HEK293 (cell line): ENCODE measurements at regions not wholly inside any gene's neighbourhood (a gene's known extent, or its start where the extent isn't known, plus 50 kb on each side); places are given as distances from the start of the nearest gene placed in this dataset.

Experiments
- CTCF ChIA-PET: fragments of 350-600 bp; formaldehyde crosslinking; extraction: SDS; loops from one replicate; lab custom pipeline; 2021; ENCODE audit warnings: antibody characterized with exemption; lab: Yijun Ruan, JAX
- POLR2A ChIA-PET: fragments of 300-600 bp; formaldehyde crosslinking; extraction: SDS; loops from one replicate; lab custom pipeline; 2020; ENCODE audit warnings: antibody characterized with exemption, inconsistent platforms; lab: Yijun Ruan, JAX
- H3K27ac ChIP-seq: fragments of 200-500 bp; sonication (Bioruptor generic); 2 replicates; pipeline ENCODE4 v1.5.1; 2014; ENCODE audit warnings: low read depth, low read length, control low read depth, inconsistent platforms; ENCODE audit errors: extremely low read depth
- H3K36me3 ChIP-seq, 2 experiments: fragments of 200-500 bp in 1 of 2; sonication (Bioruptor generic) in 1 of 2; 1 replicate in 1 of 2; 2 replicates in 1 of 2; pipeline ENCODE4 v1.5.1; 2014 to 2017; ENCODE audit warnings: inconsistent platforms in 2 of 2, low read length in 2 of 2; ENCODE audit not compliant: control insufficient read depth in 2 of 2, insufficient read depth in 1 of 2
- H3K4me1 ChIP-seq: fragments of 200-500 bp; sonication (Bioruptor generic); 2 replicates; pipeline ENCODE4 v1.5.1; 2014; ENCODE audit warnings: mild to moderate bottlenecking, low read length, inconsistent platforms; ENCODE audit not compliant: control insufficient read depth, insufficient read depth
- H3K4me3 ChIP-seq: 2 replicates; pipeline ENCODE4 v1.5.1; 2011; ENCODE audit warnings: low read depth, mild to moderate bottlenecking, control low read depth, low read length, moderate library complexity
- H3K9me3 ChIP-seq: fragments of 200-500 bp; sonication (Bioruptor generic); 2 replicates; pipeline ENCODE4 v1.5.1; 2014; ENCODE audit warnings: low read depth, low read length, inconsistent platforms; ENCODE audit not compliant: control insufficient read depth, insufficient read depth
- FEZF1 ChIP-seq: fragments of 450-650 bp; formaldehyde crosslinking; IDR thresholded peaks from 2 replicates; pipeline ENCODE4 v1.5.1; 2016; ENCODE audit warnings: missing biosample characterization, missing genetic modification characterization
- GLIS1 ChIP-seq: fragments of 450-650 bp; formaldehyde crosslinking; IDR thresholded peaks from 2 replicates; pipeline ENCODE4 v1.5.1; 2016; ENCODE audit warnings: missing biosample characterization, missing genetic modification characterization
- GLIS2 ChIP-seq: fragments of 450-650 bp; formaldehyde crosslinking; IDR thresholded peaks from 2 replicates; pipeline ENCODE4 v1.5.1; 2016; ENCODE audit warnings: missing biosample characterization, missing genetic modification characterization
- KLF9 ChIP-seq: fragments of 450-650 bp; formaldehyde crosslinking; IDR thresholded peaks from 2 replicates; pipeline ENCODE4 v1.5.1; 2016; ENCODE audit warnings: missing biosample characterization, missing genetic modification characterization, low read depth
- SALL2 ChIP-seq: fragments of 450-650 bp; formaldehyde crosslinking; IDR thresholded peaks from 2 replicates; pipeline ENCODE4 v1.5.0; 2017; ENCODE audit warnings: missing biosample characterization, mild to moderate bottlenecking, missing genetic modification characterization, borderline replicate concordance
- ZBTB21 ChIP-seq: fragments of 450-650 bp; formaldehyde crosslinking; IDR thresholded peaks from 2 replicates; pipeline ENCODE4 v1.5.1; 2017; ENCODE audit warnings: missing biosample characterization, missing genetic modification characterization
- ZBTB8A ChIP-seq: fragments of 450-650 bp; formaldehyde crosslinking; IDR thresholded peaks from 2 replicates; pipeline ENCODE4 v1.5.1; 2016; ENCODE audit warnings: missing biosample characterization, missing genetic modification characterization
- ZFP69B ChIP-seq: fragments of 450-650 bp; formaldehyde crosslinking; IDR thresholded peaks from 2 replicates; pipeline ENCODE4 v1.5.1; 2016; ENCODE audit warnings: missing biosample characterization, missing genetic modification characterization
- ZNF10 ChIP-seq: fragments of 450-650 bp; formaldehyde crosslinking; IDR thresholded peaks from 2 replicates; pipeline ENCODE4 v1.5.1; 2017; ENCODE audit warnings: missing biosample characterization, missing genetic modification characterization
- ZNF404 ChIP-seq: fragments of 450-650 bp; formaldehyde crosslinking; IDR thresholded peaks from 2 replicates; pipeline ENCODE4 v1.5.1; 2017; ENCODE audit warnings: missing biosample characterization, missing genetic modification characterization
- ZNF660 ChIP-seq: fragments of 450-650 bp; IDR thresholded peaks from 2 replicates; pipeline ENCODE4 v1.5.1; 2018; ENCODE audit warnings: missing biosample characterization, mild to moderate bottlenecking, missing genetic modification characterization
- ZNF677 ChIP-seq: fragments of 450-650 bp; IDR thresholded peaks from 2 replicates; pipeline ENCODE4 v1.5.0; 2018; ENCODE audit warnings: missing biosample characterization, mild to moderate bottlenecking, missing genetic modification characterization, moderate library complexity
- ZNF837 ChIP-seq: fragments of 450-650 bp; formaldehyde crosslinking; IDR thresholded peaks from 2 replicates; pipeline ENCODE4 v1.5.1; 2016; ENCODE audit warnings: missing biosample characterization, missing genetic modification characterization
- TF ChIP-seq, protein P1 (sequence below): fragments of 450-650 bp; formaldehyde crosslinking; IDR thresholded peaks from 2 replicates; pipeline ENCODE4 v1.5.1; 2016; ENCODE audit warnings: missing biosample characterization, missing genetic modification characterization
- TF ChIP-seq, protein P2 (sequence below): fragments of 450-650 bp; formaldehyde crosslinking; IDR thresholded peaks from 2 replicates; pipeline ENCODE4 v1.5.1; 2017; ENCODE audit warnings: missing biosample characterization, mild to moderate bottlenecking, missing genetic modification characterization, moderate library complexity
- TF ChIP-seq, protein P3 (sequence below): fragments of 450-650 bp; formaldehyde crosslinking; conservative IDR thresholded peaks from 2 replicates; pipeline ENCODE4 v1.5.1; 2016; ENCODE audit warnings: low read depth, missing biosample characterization, missing genetic modification characterization
- TF ChIP-seq, protein P4 (sequence below): fragments of 450-650 bp; formaldehyde crosslinking; IDR thresholded peaks from 2 replicates; pipeline ENCODE4 v1.5.0; 2017; ENCODE audit warnings: missing biosample characterization, missing genetic modification characterization, borderline replicate concordance

DNA sequence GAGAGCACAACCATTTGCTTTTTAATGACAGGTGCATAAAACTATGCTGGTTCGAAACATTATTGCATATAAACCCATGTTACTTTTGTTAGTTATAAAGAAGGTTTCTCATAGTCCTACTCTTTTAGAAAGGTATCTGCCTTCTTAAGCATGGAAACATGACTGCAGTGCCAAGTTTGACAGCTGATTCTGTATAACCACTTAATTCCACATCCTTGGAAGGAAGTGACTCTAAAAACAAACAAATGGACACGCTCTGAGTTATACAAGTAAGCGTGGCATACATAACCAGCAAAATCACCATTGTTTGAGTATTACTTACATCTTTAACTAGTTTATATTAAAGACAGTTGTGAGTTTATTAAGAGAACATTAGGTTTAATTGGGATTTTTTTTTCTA is 125.0 kb upstream of the HDGFL1 start:
- Histone ChIP-seq H3K4me3 (no peak overlapping the region), H3K4me1 (peaks cover 5% of the 10 kb centered on the region; the same call in 1 of the 2 replicates), H3K9me3 (no peaks in the 10 kb centered on the region), H3K27ac (no peak overlapping the region), H3K36me3 (no peaks in the 10 kb centered on the region)
- ChIA-PET CTCF (interaction anchor here (0.7 kb wide), 1 partner anchor 122 kb away, joined by 3 read pairs; no protein-coding TSS in a partner anchor), POLR2A (no interaction called here)
- TF ChIP-seq KLF9 (tag by site-specific recombination), result no peak
- TF ChIP-seq GLIS1 (tag by site-specific recombination), result no peak
- TF ChIP-seq ZBTB21 (tag by site-specific recombination), result no peak
- TF ChIP-seq ZNF677 (tag by site-specific recombination), result no peak
- TF ChIP-seq, protein P1, sequence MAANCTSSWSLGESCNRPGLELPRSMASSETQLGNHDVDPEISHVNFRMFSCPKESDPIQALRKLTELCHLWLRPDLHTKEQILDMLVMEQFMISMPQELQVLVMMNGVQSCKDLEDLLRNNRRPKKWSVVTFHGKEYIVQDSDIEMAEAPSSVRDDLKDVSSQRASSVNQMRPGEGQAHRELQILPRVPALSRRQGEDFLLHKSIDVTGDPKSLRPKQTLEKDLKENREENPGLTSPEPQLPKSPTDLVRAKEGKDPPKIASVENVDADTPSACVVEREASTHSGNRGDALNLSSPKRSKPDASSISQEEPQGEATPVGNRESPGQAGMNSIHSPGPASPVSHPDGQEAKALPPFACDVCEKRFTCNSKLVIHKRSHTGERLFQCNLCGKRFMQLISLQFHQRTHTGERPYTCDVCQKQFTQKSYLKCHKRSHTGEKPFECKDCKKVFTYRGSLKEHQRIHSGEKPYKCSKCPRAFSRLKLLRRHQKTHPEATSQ, result no peak
- no peak for TF ChIP-seq SALL2 (tag by site-specific recombination)
- TF ChIP-seq ZFP69B (tag by site-specific recombination), result no peak
- TF ChIP-seq, protein P2, sequence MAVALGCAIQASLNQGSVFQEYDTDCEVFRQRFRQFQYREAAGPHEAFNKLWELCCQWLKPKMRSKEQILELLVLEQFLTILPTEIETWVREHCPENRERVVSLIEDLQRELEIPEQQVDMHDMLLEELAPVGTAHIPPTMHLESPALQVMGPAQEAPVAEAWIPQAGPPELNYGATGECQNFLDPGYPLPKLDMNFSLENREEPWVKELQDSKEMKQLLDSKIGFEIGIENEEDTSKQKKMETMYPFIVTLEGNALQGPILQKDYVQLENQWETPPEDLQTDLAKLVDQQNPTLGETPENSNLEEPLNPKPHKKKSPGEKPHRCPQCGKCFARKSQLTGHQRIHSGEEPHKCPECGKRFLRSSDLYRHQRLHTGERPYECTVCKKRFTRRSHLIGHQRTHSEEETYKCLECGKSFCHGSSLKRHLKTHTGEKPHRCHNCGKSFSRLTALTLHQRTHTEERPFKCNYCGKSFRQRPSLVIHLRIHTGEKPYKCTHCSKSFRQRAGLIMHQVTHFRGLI (tag by site-specific recombination), result no peak
- no peak for TF ChIP-seq GLIS2
- TF ChIP-seq ZNF660 (tag by site-specific recombination), result no peak
- no peak for TF ChIP-seq FEZF1
- TF ChIP-seq, protein P3, sequence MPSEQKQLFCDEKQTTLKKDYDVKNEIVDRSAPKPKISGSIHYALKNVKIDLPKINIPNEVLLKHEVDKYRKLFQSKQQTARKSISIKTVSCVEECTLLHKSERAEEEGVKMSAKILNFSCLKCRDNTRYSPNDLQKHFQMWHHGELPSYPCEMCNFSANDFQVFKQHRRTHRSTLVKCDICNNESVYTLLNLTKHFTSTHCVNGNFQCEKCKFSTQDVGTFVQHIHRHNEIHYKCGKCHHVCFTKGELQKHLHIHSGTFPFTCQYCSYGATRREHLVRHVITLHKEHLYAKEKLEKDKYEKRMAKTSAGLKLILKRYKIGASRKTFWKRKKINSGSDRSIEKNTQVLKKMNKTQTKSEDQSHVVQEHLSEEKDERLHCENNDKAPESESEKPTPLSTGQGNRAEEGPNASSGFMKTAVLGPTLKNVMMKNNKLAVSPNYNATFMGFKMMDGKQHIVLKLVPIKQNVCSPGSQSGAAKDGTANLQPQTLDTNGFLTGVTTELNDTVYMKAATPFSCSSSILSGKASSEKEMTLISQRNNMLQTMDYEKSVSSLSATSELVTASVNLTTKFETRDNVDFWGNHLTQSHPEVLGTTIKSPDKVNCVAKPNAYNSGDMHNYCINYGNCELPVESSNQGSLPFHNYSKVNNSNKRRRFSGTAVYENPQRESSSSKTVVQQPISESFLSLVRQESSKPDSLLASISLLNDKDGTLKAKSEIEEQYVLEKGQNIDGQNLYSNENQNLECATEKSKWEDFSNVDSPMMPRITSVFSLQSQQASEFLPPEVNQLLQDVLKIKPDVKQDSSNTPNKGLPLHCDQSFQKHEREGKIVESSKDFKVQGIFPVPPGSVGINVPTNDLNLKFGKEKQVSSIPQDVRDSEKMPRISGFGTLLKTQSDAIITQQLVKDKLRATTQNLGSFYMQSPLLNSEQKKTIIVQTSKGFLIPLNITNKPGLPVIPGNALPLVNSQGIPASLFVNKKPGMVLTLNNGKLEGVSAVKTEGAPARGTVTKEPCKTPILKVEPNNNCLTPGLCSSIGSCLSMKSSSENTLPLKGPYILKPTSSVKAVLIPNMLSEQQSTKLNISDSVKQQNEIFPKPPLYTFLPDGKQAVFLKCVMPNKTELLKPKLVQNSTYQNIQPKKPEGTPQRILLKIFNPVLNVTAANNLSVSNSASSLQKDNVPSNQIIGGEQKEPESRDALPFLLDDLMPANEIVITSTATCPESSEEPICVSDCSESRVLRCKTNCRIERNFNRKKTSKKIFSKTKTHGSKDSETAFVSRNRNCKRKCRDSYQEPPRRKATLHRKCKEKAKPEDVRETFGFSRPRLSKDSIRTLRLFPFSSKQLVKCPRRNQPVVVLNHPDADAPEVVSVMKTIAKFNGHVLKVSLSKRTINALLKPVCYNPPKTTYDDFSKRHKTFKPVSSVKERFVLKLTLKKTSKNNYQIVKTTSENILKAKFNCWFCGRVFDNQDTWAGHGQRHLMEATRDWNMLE (tag by site-specific recombination), result no peak
- TF ChIP-seq ZNF837 (tag by site-specific recombination), result no peak
- TF ChIP-seq, protein P4, sequence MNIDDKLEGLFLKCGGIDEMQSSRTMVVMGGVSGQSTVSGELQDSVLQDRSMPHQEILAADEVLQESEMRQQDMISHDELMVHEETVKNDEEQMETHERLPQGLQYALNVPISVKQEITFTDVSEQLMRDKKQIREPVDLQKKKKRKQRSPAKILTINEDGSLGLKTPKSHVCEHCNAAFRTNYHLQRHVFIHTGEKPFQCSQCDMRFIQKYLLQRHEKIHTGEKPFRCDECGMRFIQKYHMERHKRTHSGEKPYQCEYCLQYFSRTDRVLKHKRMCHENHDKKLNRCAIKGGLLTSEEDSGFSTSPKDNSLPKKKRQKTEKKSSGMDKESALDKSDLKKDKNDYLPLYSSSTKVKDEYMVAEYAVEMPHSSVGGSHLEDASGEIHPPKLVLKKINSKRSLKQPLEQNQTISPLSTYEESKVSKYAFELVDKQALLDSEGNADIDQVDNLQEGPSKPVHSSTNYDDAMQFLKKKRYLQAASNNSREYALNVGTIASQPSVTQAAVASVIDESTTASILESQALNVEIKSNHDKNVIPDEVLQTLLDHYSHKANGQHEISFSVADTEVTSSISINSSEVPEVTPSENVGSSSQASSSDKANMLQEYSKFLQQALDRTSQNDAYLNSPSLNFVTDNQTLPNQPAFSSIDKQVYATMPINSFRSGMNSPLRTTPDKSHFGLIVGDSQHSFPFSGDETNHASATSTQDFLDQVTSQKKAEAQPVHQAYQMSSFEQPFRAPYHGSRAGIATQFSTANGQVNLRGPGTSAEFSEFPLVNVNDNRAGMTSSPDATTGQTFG (tag by site-specific recombination), result no peak
- TF ChIP-seq ZBTB8A (tag by site-specific recombination), result no peak
- TF ChIP-seq ZNF10 (tag by site-specific recombination), result no peak
- TF ChIP-seq ZNF404 (tag by site-specific recombination), result no peak
